Stimulated activated CD4-positive, alpha-beta T cell treated with anti-CD3 and anti-CD28 coated beads, Interleukin-2, amount 100 ng/mL, for 48 hours (primary cell): ENCODE measurements at regions not wholly inside any gene's neighbourhood (a gene's known extent, or its start where the extent isn't known, plus 50 kb on each side); places are given as distances from the start of the nearest gene placed in this dataset.

Experiments used
- DNase-seq, 2 donors: peaks; one replicate each; pipeline ENCODE4 v3.0.0-alpha.2; 2020

DNA sequence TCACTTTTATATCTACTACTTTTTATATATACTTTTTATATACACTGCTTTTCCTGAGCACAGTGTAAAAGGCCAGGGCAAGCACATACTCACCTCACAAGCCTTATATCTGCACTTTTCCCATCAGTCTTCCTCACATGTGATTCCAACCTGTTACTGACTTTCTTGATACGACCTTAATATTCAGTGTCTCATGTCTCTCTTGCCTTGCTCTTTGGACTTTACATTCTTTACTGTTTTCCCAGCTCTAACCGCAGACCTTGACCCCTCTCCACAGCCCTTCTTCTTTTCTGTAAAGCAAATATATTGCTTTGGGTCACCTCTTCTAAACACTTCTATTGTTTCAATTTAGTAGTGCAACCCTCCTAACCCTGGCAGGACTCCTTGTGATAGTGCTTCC, 353.1 kb upstream of the ANO5 start:
- DNase-seq = no peak

DNA sequence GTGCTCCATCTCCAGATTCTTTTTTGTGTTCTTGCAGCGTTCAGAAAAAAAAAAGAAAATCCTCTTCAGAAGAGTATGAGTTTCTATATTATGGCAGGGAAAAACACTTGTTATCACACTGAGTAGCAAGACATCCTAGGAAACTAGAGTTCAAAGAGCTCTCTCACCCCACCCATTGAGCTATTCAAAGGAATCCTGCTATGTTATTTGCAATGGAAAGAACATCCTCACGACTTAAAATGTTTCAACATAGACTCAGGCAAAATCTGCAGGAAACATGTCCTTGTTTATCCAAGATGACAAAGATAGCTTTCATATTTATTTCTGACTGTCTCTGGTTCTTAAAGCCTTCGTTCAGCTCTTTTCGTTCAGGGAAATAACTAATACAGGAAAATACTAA, 331.6 kb upstream of the ANO5 start:
- no peak for DNase-seq

DNA sequence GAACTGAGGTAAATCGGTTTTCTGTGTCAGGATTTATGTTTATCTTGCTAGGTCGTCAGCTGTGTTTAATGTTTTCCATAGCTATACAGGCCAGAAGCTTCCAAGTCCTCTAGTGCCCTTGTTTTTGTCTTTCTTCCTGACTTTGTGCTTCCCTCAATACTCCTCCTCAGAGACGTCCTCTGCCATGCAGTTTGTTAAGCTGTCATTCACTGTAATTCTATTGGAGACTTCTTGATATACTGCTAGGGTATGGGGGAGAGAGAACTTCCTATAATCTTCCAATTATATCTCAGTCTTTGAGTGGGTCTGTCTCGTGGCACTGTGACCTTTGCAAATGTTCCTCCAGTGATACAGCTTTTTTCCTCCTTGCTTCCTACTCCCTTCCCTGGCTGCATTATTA, 327.3 kb upstream of the ANO5 start:
- DNase-seq = no peak

DNA sequence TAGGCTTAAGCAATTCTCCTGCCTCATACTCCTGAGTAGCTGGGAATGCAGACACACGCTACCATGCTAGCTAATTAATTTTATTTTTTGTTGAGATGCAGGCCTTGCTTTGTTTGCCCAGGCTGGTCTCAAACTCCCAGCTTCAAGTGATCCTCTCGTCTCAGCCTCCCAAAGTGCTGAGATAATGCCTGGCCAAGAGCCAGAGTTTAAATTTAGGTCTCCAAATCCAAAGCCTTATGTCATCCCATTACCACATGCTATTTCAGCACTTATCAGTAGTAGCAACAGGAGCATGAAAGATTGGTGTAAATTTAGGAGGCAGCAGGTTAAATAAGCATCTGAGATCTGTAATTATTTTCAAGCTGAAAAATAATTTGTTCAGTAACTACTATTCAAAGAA, 326.1 kb upstream of the ANO5 start:
- DNase-seq = no peak

DNA sequence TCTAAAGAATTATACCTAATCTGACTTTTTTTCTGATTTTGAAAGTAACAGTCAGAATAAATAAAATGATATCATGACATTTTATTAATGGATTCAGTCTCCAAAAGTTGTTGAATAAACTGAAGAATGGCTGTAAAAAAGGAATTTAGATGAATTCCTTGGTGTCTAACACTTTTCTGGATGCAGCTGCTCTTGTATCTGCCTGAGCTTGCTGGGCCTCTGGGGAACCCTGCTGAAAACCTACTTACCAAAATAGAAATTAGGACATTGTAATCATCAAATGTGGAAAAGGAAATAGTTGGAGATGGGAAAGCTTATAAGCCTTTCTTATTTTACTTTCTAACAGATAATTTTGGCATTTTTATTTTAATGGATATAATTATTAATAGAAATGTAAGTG, 315.7 kb upstream of the ANO5 start:
- DNase-seq = no peak

DNA sequence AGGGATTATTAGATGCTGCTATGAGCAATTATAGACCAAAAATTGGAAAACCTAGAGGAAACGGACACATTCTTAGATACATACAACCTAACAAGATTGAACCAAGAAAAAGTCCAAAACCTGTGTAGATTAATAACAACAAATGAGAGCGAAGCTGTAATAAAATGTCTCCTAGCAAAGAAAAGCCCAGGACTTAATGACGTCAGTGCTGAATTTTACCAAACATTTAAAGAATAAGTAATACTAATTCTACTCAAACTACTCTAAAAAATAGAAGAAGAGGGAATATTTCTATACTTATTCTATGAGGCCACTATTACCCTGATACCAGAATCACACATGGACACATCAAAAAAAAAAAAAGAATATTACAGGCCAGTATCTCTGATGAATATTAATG, 309.5 kb upstream of the ANO5 start:
- DNase-seq = no peak

DNA sequence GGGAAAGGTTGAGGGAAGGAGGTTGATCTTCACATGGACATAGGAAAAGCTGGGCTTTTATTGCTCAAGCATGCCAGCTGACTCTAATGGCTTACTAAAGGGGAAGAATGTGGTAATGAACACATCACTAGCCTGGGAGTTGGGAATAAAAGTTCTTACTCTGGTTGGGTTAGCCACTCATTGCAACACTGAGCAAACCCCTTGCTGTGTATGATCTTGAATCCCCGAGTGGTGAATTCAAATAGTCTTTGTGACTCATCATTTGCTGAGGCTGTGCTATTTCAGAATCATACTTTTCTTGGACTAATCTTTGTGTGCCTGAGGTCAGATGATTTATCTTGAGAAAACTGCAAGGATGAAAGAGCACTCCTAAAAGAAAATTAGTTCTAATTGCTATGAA, 304.1 kb upstream of the ANO5 start:
- no peak for DNase-seq

DNA sequence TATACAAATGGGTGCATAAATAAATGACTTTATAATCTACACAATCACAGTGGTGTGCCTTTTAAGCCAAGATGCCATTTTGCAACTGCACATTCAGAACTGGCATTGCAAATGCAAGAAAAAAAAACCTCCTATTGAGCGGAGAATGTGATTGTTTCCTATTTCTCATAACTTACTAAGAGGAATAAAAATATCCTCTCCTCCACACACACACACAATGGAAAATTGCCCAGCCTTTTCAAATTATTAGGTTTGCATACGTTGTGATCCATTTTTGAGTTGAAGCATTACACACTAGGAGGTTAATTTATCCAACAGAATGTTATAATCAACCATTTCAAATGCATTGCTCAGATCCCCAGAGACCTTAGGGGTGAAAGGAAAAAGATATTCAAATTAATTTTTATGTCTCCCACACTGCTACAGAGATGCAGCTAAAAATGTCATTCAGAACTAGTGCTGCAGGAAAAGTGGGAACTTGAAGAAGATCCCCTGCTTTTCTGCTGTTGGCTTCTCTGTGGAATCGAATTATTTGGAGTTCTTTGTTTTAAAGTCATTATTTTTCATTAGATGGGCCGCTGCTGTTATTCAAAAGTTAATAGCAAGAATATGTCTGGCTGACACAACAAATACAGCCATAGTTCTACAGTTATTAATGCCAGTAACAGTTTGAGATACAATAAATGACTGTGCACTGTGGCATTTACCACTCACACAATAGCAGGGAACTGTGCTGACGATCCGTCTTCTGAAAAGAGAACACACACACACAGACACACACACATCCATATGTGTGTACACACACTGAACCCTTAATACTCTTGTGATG, 299.9 kb upstream of the ANO5 start:
- no peak for DNase-seq

DNA sequence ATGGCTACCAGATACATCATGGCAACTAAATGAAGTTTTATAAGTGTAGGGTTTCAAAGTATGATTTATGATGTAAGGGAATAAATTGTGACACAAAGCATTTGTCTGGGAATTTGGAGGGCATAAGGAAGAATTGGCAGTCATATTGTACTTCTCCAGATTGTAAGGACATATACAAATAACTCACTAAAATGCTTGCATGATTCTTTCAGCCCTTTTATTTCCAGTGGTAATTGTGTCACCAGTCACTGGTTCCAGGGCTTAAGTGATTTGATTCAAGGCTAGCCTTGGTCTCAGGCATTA, 299.4 kb upstream of the ANO5 start:
- DNase-seq = no peak

DNA sequence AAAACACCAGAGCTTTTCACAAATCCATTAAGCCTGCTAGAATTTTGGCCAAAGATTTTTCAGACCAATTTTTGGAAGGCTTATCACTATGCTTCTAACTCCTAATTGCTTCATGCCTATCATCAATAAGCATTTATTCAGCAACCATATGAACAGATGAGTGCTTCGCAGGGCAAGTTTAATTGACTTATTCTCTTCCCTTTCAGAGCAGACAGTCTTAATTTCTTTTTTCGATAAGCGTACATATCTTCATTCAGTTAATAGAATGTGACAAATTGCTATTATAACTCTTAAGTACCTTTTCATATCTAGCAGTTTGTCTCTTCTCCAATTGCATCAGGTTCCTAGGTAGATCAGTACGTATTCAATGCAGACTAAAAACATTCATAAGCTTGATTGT, 298.4 kb upstream of the ANO5 start:
- DNase-seq = no peak

DNA sequence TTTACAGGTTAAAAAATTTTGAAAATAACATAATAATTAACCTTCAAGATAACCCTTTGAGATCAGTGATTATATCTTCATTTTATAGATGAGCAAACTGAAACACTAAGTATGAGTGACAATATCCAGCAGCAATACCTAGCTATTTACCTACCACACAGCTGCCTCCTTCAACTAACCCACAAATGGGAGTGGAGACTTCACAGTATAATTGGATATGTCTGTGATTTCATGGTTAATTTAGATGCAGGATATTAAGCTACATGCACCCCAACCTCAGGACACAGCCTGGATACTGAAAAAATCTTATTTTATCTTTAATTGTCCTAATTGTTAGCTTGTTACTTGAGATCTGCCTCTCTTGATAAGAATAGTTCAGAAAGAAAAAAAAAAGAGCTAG, 297.2 kb upstream of the ANO5 start:
- no peak for DNase-seq

DNA sequence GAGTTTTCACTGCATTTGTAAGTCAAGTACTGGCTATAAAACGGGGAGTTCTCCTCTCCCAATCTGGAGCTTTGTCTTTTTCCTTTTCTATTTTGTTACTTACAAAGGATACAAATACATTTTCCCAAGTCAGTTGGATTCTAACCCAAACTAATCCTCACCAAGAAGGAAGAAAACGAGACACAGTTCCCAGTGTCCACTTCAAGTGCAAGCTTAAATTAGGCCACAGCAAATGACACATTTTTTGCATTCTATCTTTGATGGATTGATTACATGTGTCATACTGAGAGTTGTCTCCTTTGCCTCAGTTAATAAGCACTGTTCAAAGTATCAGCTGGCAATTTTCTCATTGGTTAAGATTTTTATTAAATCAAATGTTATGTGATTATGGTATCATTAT, 296.7 kb upstream of the ANO5 start:
- no peak for DNase-seq

DNA sequence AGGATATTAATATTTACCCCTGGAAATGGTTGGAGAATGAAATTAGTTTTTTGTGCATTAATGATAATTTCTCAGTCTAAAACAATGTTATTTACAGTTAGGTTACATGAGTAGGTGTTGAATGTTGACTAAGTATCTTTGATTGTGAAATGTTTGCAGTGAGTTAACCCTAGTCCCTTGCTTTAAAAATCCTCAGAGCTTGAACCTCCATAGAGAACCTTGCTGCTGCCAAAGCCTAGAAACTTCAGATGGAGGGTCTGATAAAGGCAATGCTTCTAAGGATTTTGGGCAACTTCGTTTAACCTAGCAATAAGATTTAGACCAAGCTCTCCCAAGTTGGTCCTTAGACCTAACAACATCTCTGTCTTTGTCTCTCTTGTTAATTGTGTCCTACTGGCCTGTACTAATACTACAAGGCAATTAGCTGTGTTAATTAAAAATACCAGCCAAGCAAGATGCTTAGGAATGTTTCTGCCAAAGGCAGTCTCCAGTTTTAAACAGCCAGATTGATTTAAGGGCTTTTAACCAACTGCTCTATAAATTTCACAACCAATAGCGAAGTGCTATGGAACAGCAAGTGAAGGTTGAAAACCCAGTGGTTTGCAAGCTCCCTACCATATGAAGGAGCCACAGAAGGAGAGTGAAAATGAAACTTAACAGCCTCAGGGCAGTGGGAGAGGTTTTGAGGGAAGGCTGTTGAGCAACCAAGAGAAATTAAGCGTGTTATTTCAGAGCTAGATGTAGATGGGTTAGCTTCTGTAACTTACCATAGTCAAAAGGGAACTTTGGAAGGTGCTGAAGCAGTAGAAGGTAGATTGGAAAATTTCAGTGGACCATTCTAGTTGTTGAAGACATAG, 295.9 kb upstream of the ANO5 start:
- DNase-seq = no peak

DNA sequence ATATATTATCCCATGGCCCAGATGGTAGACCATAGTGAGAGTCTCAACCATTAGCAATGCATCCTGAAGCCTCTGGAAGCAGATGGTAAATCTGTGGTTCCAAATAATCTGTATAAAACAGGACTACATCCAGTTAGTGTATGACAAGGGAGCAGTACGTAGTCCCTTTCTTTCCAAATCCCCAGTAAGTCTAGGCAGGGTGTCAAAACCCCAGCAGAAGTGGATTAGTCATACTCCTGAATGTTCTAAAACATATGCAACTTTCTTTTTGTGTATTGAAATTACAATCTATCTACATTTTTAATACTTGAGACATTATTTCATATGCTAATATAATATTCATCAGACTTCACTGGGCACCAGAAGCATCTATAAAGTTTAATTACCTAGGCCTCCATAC, 295.1 kb upstream of the ANO5 start:
- no peak for DNase-seq

DNA sequence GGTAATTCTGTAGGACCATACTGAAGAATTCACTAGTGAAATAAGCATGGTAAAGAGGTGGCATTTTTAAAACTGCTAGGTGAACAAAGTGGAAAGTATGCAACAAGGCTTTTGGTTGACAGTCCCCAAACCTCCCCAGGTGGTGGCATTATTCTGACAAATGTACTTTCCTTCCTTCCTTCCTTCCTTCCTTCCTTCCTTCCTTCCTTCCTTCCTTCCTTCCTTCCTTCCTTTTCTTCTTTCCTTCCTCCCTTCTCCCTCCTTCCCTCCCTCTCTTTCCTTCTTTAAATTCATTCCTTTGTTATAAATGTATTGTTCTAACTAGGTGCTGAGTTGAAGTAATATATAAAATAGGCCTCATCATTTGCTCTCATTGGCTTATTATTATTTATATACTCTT, 284.7 kb upstream of the ANO5 start:
- no peak for DNase-seq

DNA sequence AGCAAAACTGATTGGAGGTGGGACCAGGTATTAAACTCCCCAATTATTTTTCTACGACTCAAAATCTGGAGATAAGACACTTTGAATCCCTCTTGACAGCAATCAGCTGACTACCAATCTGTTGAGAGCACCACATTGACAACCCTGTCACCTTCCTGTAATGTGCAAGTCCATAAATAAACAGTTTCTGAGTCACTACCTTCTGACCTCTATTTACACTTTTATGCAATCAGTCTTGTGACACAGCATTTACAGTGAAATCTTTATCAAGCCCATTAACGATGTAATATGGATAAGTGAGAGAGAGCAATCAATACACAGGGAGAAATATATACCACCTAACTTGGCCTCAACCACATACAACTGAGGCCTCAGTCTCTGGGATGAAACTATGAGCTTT, 283.7 kb upstream of the ANO5 start:
- DNase-seq = no peak

DNA sequence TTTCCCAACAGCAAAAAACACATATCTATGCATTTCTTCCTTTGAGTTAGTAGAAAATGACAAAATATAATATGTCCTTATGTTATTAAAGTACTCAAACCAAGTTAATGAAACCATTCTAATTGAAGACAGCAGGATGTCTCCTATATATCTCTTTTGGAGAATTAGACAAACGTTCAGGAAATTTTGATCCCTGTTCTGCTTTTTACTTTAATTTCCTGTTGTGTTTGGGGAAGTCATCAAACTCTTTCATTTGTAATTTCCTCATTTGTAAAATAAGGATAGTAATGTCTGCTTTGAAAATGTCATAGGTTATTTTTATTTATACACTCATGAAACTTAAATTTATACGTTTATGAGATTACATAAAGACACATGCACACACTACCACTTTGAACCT, 281.8 kb upstream of the ANO5 start:
- DNase-seq = no peak

DNA sequence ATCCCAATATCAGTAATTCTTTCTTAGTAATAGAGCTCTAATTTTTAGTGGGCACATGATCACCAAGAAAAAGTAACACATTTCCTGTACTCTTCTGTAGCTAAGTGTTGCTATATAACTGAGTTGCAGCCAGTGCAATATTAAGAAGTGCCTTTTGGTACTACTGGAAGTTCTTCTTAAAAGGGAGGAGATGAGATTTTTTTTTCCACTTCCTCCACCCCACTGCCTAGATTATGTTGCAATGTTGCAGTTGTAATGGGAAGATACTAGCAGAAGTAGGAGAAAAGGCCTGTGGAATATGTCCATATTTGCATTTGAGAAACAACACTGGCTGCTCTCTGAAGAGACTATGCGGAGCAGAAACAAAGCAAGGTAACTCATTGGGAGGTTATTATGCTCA, 280.6 kb upstream of the ANO5 start:
- DNase-seq = no peak

DNA sequence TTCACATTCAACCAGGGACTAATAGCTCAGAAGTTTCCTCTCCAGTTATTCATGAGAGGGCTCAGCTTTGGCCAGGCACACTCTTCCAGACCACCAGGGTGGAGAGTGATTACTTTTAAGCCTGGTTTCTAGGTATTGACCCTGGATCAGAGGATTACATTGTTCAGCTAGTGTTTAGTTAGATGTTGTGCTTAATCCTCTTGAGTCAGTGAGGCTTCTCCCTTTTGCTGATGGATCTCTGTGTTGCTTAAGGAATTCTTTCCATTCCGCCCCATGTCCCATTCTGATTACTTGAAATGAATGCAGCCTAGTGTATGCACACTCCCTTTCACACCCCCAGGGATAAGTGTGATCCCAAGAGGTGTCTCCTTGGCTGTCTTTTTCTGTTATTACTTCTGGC, 271.7 kb upstream of the ANO5 start:
- no peak for DNase-seq

DNA sequence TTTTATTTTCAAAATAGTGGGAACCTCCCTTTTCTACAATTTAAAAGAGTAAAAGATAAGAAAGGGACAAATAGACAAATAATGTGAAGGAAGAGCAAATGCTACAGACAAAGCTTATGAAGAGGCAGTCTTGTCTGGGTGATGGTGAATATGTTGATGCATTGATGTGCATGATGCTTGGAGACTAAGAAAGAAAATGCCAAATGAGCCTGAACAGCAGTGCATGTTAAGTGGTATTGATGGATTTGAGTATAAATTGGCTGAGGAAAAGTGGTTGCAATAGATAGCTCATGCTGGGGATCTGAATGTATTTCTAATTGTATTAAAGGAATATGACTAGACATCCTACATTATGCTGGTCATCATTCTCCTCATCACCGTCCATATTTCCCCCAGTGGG, 268.6 kb upstream of the ANO5 start:
- no peak for DNase-seq

DNA sequence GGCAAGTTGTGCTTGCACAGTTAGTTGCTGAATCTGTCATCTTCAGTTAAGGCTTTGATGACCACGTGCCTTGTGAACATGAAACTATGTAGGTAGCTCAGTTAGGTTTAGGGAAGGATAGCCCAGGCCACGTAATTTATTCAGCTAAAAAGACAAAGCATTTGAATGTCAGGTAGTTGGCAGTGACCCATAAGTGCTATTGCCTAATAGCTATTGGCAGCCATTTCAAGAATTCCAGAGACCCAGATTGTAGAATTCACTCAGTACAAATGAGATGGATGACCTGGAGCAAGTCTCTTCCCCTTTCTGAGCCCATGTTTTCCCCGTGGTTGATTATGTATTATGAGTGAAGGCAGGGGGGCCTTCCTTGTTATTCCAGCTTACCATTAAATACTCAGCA, 265.3 kb upstream of the ANO5 start:
- DNase-seq = no peak

DNA sequence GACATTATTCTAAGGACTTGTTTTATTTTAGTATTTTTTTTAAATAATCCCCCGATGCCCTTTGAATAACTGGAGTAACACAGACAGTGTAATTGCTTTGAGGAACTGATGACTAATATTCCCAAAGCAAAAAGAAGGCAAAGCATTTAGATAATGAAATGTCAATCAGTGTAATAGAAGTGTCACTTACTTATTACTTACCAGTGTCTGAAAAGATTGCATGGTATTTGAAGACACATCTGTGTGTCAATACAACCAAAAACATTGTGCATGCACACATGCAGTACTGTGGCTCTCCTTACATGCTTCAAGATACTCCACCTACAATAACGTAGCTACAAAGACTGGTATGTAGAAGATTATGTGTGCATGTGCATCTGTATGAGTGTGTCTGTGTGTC, 264.0 kb upstream of the ANO5 start:
- no peak for DNase-seq

DNA sequence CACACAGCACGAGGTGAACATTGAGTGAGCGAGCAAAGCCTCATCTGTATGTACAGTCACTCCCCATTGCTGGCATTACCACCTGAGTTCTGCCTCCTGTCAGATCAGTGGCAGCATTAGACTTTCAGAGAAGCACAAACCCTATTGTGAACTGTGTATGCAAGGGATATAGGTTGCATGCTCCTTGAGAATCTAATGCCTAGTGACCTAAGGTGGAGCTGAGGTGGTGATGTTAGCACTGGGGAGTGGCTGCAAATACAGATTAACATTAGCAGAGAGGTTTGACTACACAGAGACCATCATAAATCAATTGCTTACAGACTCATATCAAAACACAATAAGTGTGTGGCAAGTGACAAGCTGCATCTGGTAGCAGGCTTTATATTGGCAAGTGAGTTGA, 262.5 kb upstream of the ANO5 start:
- DNase-seq = no peak

DNA sequence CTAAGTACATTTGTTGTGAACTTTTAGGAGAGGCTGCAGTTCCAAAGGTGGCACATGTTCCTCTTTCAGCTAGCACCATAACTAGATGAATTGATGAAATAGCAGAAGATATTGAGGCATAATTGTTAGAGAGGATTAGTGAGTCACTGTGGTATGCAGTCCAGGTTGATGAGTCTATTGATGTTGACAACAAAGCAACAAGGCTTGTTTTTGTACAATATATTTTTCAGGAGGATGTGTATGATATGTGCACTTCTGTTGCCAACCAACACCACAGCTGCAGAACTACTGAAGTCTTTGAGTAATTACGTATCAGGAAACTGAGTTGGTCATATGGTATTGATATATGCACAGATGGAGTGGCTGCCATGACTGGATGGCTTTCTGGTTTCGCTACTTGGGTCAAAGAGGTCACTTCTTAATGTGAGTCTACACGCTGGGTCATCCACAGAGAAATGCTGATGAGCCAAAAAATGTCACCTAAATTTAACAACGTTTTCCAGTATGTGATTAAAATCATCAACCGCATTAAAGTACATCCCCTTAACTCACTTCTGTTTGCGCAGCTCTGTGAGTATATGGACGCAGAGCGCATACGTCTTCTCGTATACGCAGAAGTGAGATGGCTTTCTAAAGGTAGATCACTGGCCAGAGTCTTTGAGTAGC, 261.3 kb upstream of the ANO5 start:
- no peak for DNase-seq
